ENCODE measurements at regions not wholly inside any gene's neighbourhood (a gene's known extent, or its start where the extent isn't known, plus 50 kb on each side); places are given as distances from the start of the nearest gene placed in this dataset.

GRCh38 chr4:35734381-35735098, 509.8 kb downstream of the ARAP2 start:
- ChIA-PET CTCF (no interaction called here), RAD21 (ENCODE audit: low non-redundant PET in 1 of 2, low total read pairs in 2 of 2, uncharacterized antibody in 2 of 2, unreplicated experiment in 2 of 2) (no interaction called here), POLR2A (no interaction called here)
- BruUV-seq (replicated peaks): no TSS peak
- no peaks in the 10 kb centered on the region for H3K27me3 ChIP-seq (ENCODE audit: insufficient read depth, low read length)
- H3K4me3 ChIP-seq (replicated peaks in 1 of 2; ENCODE audit: low read depth in 1 of 2, low read length in 2 of 2): no peak overlapping the region
- no peaks in the 10 kb centered on the region for H3K4me1 ChIP-seq (ENCODE audit: control insufficient read depth in 1 of 2, insufficient read depth in 2 of 2, low read length in 2 of 2)
- H3K79me2 ChIP-seq (ENCODE audit: insufficient read depth, low read length): no peaks in the 10 kb centered on the region
- no peaks in the 10 kb centered on the region for H3K9me3 ChIP-seq (ENCODE audit: control insufficient read depth in 1 of 2, insufficient read depth in 1 of 2, low read depth in 1 of 2, low read length in 2 of 2)
- H3K27ac ChIP-seq (ENCODE audit: low read depth, low read length): no peak overlapping the region
- no peaks in the 10 kb centered on the region for H4K20me1 ChIP-seq (ENCODE audit: insufficient read depth)
- intact Hi-C loops (cut with micrococcal nuclease): no loop called here
- no peak overlapping the region for H3K4me2 ChIP-seq (ENCODE audit: low read length)
- ATAC-seq (no peak), DNase-seq (ENCODE audit: low read depth, low spot score) (no peak)
- H3K9me2 ChIP-seq (ENCODE audit: insufficient read depth): no peaks in the 10 kb centered on the region
- TF ChIP-seq SRF (IDR thresholded peaks at IDR 0.05; ENCODE audit: low read depth) (no peak), POLR2AphosphoS5 (IDR thresholded peaks at IDR 0.05; ENCODE audit: low read depth, low read length) (no peak), CTCF (IDR thresholded peaks at IDR 0.05 in 2 of 3, conservative IDR thresholded peaks at IDR 0.05 in 1 of 3; ENCODE audit: borderline replicate concordance in 1 of 3, insufficient read depth in 1 of 3, low read depth in 2 of 3, low read length in 2 of 3) (no peak), TCF7L2 (IDR thresholded peaks at IDR 0.05; ENCODE audit: borderline replicate concordance, extremely low read depth, insufficient read depth, insufficient read length) (no peak), EZH2phosphoT487 (IDR thresholded peaks at IDR 0.05; ENCODE audit: borderline replicate concordance) (no peak), ELF1 (IDR thresholded peaks at IDR 0.05; ENCODE audit: borderline replicate concordance, low read depth) (no peak), RAD21 (IDR thresholded peaks at IDR 0.05; ENCODE audit: low read depth) (no peak), CEBPB (IDR thresholded peaks at IDR 0.05; ENCODE audit: low read depth) (no peak), CBX3 (IDR thresholded peaks at IDR 0.05; ENCODE audit: low read depth) (no peak), POLR2A (IDR thresholded peaks at IDR 0.05; ENCODE audit: borderline replicate concordance, extremely low read depth, insufficient read depth, insufficient read length) (no peak), EZH2 (IDR thresholded peaks at IDR 0.05) (no peak), MAX (IDR thresholded peaks at IDR 0.05) (no peak), YY1 (IDR thresholded peaks at IDR 0.05; ENCODE audit: extremely low read depth, insufficient replicate concordance, low read depth, low read length) (no peak), ZFX (IDR thresholded peaks at IDR 0.05) (no peak), JUND (IDR thresholded peaks at IDR 0.05) (no peak), EGR1 (IDR thresholded peaks at IDR 0.05; ENCODE audit: low read depth) (no peak)
- TF ChIP-seq, protein P1, sequence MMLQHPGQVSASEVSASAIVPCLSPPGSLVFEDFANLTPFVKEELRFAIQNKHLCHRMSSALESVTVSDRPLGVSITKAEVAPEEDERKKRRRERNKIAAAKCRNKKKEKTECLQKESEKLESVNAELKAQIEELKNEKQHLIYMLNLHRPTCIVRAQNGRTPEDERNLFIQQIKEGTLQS (IDR thresholded peaks at IDR 0.05): no peak
- TF ChIP-seq, protein P2, sequence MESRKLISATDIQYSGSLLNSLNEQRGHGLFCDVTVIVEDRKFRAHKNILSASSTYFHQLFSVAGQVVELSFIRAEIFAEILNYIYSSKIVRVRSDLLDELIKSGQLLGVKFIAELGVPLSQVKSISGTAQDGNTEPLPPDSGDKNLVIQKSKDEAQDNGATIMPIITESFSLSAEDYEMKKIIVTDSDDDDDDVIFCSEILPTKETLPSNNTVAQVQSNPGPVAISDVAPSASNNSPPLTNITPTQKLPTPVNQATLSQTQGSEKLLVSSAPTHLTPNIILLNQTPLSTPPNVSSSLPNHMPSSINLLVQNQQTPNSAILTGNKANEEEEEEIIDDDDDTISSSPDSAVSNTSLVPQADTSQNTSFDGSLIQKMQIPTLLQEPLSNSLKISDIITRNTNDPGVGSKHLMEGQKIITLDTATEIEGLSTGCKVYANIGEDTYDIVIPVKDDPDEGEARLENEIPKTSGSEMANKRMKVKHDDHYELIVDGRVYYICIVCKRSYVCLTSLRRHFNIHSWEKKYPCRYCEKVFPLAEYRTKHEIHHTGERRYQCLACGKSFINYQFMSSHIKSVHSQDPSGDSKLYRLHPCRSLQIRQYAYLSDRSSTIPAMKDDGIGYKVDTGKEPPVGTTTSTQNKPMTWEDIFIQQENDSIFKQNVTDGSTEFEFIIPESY (IDR thresholded peaks at IDR 0.05; ENCODE audit: extremely low read depth, insufficient replicate concordance, low read length): no peak
- TF ChIP-seq, protein P3, sequence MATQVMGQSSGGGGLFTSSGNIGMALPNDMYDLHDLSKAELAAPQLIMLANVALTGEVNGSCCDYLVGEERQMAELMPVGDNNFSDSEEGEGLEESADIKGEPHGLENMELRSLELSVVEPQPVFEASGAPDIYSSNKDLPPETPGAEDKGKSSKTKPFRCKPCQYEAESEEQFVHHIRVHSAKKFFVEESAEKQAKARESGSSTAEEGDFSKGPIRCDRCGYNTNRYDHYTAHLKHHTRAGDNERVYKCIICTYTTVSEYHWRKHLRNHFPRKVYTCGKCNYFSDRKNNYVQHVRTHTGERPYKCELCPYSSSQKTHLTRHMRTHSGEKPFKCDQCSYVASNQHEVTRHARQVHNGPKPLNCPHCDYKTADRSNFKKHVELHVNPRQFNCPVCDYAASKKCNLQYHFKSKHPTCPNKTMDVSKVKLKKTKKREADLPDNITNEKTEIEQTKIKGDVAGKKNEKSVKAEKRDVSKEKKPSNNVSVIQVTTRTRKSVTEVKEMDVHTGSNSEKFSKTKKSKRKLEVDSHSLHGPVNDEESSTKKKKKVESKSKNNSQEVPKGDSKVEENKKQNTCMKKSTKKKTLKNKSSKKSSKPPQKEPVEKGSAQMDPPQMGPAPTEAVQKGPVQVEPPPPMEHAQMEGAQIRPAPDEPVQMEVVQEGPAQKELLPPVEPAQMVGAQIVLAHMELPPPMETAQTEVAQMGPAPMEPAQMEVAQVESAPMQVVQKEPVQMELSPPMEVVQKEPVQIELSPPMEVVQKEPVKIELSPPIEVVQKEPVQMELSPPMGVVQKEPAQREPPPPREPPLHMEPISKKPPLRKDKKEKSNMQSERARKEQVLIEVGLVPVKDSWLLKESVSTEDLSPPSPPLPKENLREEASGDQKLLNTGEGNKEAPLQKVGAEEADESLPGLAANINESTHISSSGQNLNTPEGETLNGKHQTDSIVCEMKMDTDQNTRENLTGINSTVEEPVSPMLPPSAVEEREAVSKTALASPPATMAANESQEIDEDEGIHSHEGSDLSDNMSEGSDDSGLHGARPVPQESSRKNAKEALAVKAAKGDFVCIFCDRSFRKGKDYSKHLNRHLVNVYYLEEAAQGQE (IDR thresholded peaks at IDR 0.05; ENCODE audit: low read depth): no peak
- no peak overlapping the region for H3K9ac ChIP-seq (ENCODE audit: low read length)
- no peak overlapping the region for H2AFZ ChIP-seq (ENCODE audit: low read depth, low read length, poor library complexity, severe bottlenecking)
- H3K36me3 ChIP-seq (ENCODE audit: control insufficient read depth in 1 of 2, insufficient read depth in 2 of 2, low read length in 2 of 2): no peaks in the 10 kb centered on the region

Data from HCT116 (cell line).